GM19455 (cell line): ENCODE measurements at regions not wholly inside any gene's neighbourhood (a gene's known extent, or its start where the extent isn't known, plus 50 kb on each side); places are given as distances from the start of the nearest gene placed in this dataset.
"Not testable (repeated sequence)": the region's sequence is repeated elsewhere in the genome, so short reads cannot be mapped to it uniquely, and the experiment has no call there.

Experiments
- ATAC-seq: cut with Tn5 transposase; IDR thresholded peaks from one replicate; pipeline ENCODE4 v1.9.1; 2021; ENCODE audit not compliant: unreplicated experiment

DNA sequence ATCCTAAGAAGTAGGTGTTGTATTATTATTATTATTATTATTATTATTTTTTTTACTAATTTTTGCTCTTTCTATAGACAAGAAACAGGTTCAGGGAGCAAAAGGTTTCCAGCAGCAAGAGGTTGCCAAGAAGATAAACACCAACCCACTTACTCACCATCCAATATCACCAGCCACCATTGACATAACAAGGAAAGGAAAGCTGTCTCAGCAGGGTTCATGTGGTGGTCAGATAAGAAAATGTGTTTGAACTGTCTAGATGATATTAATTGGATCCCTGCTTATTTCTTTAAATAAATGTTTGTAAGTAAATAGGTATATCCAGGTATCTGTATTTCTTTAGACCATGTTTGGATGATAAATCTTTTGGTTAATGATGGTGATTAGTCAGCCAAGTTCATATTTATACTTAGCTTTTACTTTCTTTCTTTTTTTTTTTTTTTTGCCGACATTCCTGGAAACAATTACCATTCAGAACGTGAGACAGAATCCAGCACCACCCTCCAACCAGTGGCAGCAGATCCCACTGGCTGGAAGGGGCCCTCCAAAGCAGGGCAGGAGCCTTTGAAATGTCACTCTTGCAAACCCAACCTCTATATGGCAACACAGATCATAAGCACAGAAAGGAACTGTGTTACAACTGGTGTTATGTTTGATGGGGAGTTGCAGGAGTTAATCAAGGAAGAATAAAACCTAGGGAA is 139.2 kb upstream of the ECI2 start:
- no peak for ATAC-seq

DNA sequence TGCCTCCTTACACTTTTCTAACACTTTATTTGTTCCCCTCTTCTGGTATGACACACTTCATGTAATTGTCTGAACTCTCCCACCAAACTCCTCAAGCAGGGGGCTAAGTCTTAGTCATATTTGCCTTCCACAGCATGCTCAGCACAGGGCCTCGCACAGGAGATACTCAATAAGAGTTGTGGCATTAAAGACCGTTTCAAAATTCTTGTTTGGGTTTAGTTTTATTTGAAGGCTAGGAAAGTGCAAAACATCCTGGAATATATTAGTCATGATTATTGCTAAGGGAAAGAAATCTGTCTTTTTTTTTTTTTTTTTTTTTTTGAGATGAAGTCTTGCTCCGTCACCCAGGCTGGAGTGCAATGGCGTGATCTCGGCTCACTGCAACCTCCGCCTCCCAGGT is 137.6 kb upstream of the ECI2 start:
- ATAC-seq: no peak

DNA sequence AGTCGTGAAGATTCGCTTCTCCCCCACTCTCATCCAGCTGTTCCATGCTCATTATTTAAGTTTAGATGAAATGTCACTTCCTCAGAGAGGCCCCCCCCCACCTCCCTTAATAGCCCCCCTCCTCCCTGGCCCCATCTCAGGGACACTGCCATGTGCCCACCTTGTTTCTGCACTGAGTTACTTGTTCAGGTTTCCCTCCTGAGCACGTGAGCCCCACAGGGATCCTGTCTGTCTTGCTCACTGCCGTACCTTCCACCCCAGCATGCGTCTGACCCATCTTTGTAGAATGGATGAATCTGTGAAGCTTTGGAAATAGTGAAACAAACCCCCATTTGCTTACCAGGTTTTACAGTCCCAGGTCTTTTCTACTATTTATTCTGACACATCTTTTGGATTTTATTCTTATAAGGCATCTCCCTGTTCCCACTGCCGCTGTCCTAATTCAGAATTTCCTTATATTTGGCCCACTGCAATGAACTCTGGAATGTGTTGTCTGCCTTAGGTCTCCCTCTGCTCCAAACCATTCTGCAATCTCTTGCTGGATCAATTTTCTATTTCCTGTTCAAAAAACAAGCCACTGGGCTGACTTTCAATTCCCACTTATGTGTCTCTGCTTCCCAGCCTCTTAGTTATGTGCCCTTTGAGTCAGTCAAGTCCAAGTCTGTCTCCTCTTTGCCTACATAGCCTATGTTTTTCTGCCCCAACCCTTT is 136.5 kb upstream of the ECI2 start:
- ATAC-seq: no peak

DNA sequence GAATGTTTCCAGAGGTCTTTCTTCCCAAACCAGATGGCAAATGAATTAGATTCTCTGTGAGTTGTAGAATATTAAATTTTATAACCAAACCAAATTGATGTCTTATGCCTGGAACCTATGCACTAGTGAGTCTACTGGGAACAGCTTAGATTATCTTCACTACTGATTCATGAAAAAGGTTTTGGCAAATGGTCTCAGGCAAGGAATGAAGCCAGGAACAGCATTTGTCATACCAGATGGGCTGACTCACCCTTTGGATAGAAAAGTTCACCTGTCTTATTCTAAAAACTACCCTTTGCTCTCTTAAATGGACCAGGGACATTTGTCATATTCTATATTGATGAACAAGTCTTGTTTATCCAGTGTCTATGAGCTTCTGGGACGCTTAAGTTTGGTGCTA is 135.4 kb upstream of the ECI2 start:
- no peak for ATAC-seq

DNA sequence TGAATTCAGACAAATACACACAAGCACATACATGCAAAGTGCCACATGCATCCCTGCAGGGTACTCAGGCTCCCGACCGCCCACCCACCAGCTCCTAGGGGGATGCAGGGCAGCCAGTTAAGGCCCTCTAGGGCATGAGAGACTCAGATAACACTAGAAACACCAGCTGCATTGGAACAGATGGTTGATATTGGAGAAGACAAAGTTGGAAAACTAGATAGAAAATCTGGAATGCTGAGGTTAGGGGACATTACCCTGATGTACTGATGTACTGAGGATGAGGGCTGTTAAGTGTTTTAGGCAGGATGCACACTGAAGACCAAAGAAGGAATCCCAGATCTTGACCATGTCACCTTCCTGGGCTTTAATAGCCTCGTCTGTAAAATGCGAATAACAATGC is 134.6 kb upstream of the ECI2 start:
- no peak for ATAC-seq

DNA sequence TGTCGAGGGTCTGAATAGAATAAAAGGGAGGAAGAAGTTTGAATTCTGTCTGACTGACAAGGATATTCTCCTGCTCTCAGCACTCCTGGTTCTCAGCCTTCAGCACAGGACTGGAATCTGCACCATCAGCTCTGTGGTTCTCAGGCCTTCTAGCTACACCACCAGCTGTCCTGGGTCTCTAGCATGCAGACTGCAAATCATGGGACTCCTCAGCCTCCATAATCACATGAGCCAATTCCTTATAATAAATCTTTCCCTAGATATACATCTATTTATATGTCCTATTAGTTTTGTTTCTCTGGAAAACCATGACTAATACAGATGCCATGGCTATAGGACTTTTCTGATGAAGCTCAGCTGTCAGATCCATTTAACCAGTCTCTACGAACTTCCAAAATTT is 132.8 kb upstream of the ECI2 start:
- ATAC-seq: no peak

DNA sequence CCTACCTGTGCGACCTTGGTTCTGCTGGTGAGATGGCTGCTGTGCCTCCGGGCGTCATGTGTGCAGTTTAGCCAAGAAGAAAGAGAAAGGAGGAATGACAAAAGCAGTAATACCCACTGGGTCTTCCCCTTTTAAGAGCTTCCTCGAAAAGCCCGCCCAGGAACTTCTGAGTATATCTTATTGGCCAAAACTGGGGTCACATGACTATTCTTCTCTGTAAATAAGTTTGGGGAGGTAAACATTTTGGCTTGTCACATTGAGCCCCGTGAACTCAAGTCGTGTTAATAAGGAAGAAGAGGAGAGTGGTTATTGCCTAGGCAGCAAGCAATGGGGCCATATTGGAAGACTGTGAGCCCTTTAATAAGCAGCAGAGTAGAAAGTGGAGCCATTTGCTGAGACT is 130.4 kb upstream of the ECI2 start:
- no peak for ATAC-seq

DNA sequence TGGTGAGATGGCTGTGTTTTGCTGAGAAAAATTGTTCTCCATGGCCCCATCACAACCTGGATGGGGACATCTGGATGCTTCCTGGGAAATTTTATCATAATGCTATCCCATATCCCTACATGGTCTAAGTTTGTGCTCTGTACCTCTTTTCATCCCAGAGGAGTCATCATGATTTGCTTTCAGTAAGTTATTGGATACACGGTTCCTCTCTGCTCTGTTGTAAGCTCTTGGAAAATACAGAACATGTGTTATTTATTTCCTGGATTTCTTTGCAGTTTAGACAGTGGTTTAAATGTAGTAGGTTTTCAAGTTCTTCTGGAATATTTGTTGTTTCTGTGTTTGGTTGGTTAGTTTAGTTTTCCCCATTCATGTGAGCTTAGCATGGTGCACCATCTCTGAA is 129.2 kb upstream of the ECI2 start:
- ATAC-seq: no peak

DNA sequence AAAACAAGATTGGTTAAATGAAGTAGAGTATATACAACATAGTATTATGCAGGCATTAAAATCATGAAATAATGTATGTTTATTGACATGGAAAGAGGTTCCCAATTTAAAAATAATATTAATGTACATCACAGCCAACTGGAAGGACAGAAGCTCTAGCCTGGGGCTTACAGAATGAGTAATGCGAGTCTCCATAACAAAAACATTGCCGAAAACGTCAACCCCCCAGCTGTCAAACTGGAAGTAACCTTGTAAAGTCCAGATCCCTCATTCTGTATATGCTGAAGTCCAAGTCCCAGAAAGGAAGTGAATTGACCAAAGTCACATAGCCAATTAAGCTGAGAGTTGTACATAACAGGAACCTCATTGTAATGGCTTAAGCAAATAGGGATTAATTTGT is 128.7 kb upstream of the ECI2 start:
- ATAC-seq: no peak

DNA sequence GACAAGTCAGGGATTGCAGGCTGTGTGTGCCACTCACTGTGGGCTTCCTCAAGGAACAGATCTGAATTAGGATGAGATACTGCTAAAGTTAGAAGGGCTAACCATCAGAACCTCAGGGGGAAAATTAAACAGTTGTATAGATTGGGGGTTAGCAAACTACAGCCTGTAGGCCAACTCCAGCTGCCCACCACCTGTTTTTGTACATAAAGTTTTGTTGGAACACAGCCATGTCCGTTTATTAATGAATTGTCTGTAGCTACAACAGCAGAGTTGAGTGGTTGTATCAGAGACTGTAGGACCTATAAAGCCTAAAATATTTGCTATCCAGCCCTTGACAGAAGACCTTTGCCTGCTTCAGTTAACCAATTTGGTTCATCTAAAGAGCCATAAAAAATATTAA is 127.2 kb upstream of the ECI2 start:
- no peak for ATAC-seq

DNA sequence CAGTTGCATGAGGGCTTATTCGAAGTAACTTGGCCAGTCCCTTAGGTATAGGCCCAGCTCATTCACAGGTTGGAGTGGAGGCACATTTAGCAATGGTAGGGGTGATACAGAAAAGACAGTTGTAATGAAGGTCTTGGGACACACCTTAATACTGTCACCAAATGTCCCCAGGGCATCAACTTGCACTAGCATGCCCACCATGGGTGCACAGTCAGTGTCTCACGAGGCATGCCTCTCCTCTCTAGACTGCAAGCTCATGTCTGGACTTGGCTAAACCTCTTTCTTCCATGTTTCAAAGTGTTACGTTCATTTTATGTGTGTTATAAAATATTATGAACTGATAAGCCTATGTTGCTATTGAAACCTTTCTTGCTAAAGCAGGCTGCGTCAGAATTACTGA is 124.0 kb upstream of the ECI2 start:
- ATAC-seq: no peak

DNA sequence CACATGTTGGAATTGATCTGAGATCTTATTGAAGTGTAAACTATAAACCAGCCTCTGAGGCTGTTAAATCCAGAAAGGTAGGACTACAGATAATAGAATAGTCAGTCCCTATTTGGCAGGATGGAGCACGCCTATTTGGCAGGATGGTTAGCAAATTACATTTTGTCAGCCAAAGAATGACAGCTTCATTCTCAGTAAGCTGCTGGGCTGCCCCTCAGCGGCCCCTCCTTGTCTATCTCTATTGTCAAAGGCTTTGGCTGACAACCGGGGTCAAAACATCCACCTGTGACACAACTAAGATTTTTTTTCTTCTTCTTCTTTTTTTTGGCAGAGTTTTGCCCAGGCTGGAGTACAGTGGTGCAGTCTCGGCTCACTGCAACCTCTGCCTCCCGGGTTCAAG is 123.4 kb upstream of the ECI2 start:
- no peak for ATAC-seq

DNA sequence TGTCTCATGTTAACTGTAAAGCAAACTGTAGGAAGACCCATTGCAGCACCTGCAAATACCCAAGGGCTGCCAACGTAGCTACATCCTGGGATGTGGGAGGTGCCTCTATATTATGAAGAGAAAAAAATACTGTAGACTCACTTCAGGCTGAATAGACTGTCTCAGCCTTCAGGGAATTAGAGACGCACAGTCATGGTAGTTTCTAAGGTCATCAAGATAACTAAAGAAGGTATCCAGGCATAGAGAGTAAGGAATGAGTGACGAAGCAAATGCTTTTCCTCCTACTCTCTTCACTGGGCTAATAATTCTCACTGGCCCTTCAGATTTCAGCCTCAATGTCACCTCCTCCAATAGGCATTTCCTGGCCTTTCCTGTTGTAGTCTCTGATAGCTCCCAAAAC is 121.6 kb upstream of the ECI2 start:
- ATAC-seq: no peak

DNA sequence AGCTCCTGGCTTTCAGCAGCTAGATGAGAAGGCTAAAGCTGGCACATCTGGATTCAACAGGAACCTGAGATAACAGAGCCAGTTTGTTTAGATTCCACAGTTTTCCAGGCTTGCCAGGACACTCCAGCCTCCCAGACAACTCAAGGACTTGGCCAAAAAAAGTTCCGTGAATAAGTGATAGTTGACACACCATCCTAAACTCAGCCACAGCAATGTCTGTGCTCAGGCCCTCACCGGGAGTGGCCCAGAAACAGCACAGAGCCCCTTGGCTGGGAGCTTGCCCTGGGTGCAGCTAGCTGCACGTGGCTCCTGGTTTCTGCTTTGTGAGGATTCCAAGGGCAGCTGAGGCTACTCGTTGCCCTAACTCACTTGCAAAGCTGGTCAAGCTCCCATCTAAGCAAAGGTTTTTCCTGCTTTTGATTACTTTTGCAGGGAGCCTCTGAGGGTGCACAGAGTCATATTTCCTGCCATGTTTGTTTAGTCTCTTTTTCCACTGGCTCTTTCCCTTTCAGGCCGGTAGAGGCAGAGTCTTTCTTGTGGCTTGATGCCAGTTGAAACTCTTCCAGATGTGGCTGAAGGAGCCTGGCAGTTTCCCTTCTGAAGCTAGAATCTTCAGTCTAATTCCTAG is 118.3 kb upstream of the ECI2 start:
- ATAC-seq: no peak

DNA sequence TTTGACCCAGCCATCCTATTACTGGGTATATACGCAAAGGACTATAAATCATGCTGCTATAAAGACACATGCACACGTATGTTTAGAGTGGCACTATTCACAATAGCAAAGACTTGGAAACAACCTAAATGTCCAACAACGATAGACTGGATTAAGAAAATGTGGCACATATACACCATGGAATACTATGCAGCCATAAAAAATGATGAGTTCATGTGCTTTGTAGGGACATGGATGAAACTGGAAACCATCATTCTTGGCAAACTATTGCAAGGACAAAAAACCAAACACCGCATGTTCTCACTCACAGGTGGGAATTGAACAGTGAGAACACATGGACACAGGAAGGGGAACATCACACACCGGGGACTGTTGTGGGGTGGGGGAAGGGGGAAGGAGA is 117.1 kb upstream of the ECI2 start:
- ATAC-seq: not testable (repeated sequence)

DNA sequence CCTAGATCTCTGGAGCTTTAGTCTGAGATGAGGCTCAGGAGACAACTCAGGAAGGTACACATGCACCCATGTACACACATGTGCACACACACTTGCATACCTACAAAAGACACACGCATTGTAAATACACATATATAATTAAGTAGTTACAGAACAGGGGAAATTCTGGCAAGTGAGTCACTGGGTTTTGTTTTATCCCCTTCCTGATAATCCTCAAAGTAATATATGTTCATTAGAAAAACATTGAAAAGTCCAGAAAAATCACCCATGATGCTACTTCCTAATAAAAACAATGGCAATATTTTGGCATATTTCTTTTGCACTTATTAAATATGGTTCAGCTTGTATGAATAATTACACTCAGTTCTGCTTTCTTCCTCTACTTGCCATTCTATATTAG is 115.3 kb upstream of the ECI2 start:
- no peak for ATAC-seq

DNA sequence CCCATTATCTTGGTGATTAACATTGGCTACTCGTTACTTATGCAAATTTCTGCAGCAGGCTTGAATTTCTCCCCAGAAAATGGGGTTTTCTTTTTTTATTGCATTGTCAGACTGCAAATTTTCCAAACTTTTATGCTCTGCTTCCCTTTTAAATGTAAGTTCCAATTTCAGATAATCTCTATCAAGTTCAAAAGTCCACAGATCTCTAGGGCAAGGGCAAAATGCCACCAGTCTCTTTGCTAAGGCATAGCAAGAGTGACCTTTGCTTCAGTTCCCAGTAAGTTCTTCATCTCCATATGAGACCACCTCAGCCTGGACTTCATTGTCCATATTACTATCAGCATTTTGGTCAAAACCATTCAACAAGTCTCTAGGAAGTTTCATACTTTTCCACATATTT is 108.5 kb upstream of the ECI2 start:
- not testable (repeated sequence) for ATAC-seq

DNA sequence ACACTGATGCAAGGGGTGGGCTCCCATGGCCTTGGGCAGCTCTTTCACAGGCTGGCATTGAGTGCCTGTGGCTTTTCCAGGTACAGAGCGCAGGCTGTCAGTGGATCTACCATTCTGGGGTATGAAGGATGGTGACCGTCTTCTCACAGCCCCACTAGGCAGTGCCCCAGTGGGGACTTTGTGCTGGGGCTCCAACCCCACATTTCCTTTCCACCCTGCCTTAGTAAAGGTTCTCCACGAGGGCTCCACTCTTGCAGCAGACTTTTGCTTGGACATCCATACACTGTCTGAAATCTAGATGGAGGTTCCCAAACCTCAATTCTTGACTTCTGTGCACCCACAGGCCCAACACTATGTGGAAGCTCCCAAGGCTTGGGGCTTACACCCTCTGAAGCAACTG is 107.9 kb upstream of the ECI2 start:
- ATAC-seq: no peak

DNA sequence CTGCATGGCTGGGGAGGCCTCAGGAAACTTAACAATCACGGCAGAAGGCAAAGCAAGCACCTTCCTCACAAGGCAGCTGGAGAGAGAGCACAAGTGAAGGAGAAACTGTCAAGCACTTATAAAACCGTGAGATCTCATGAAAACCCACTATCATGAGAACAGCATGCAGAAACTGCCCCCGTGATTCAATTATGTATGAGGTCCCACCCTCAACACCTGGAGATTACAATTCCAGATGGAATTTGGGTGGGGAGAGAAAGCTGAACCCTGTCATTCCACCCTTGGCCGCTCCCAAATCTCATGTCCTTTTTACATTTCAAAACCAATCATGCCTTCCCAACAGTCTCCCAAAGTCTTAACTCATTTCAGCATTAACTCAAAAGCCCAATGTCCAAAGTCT is 107.2 kb upstream of the ECI2 start:
- no peak for ATAC-seq

DNA sequence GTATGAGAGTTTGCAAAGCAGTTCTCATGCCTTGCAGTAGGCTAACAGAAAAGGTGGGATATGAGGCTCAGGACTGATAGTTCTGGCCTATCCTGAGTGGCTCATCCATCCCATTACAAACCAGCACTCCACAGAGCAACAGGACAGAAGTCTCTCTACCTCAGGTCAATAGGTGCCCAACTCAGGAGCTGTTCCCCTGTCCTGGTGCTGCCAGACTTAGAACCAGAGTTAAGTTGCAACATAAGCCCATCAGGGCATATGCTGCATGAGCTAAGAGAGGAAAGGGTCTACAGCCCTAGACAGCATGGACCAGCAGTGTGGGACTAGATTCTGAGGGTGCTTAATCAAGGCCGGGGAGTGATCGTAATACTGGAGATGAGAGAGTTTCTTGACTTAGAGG is 104.8 kb upstream of the ECI2 start:
- no peak for ATAC-seq

DNA sequence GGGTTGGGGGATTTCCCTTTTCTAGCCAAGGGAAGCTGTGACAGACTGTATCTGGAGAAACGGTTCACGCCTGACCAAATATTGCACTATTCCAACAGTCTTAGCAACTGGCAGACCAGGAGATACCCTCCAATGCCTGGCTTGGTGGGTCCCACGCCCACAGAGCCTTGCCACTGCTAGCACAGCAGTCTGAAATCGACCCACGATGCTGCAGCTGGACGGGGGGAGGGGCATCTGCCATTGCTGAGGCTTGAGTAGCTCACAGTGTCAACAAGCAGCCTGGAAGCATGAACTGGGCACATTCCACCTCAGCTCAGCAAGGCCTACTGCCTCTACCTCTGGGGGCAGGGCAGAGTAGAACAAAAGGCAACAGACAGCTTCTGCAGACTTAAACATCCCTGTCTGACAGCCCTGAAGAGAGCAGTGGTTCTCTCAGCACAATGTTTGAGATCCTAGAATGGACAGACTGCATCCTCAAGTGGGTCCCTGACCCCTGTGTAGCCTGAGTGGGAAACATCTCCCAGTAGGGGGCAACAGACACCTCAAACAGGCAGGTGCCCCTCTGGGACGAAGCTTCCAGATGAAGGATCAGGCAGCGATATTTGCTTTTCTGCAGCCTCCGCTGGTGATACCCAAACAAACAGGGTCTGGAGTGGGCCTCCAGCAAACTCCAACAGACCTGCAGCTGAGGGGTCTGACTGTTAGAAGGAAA is 89.9 kb upstream of the ECI2 start:
- ATAC-seq: no peak
